ENCODE measurements at regions not wholly inside any gene's neighbourhood (a gene's known extent, or its start where the extent isn't known, plus 50 kb on each side); places are given as distances from the start of the nearest gene placed in this dataset.

- no peak for TF ChIP-seq CTCF (IDR thresholded peaks at IDR 0.05)
- no peak for TF ChIP-seq TCF7L2 (IDR thresholded peaks at IDR 0.05; ENCODE audit: low read depth, low read length)
- TF ChIP-seq POLR2AphosphoS5 (IDR thresholded peaks at IDR 0.05; ENCODE audit: low read depth, low read length), result no peak
- no peak for TF ChIP-seq SIN3A (IDR thresholded peaks at IDR 0.05; ENCODE audit: borderline replicate concordance, insufficient read depth, low read depth, low read length)
- TF ChIP-seq, protein P1, sequence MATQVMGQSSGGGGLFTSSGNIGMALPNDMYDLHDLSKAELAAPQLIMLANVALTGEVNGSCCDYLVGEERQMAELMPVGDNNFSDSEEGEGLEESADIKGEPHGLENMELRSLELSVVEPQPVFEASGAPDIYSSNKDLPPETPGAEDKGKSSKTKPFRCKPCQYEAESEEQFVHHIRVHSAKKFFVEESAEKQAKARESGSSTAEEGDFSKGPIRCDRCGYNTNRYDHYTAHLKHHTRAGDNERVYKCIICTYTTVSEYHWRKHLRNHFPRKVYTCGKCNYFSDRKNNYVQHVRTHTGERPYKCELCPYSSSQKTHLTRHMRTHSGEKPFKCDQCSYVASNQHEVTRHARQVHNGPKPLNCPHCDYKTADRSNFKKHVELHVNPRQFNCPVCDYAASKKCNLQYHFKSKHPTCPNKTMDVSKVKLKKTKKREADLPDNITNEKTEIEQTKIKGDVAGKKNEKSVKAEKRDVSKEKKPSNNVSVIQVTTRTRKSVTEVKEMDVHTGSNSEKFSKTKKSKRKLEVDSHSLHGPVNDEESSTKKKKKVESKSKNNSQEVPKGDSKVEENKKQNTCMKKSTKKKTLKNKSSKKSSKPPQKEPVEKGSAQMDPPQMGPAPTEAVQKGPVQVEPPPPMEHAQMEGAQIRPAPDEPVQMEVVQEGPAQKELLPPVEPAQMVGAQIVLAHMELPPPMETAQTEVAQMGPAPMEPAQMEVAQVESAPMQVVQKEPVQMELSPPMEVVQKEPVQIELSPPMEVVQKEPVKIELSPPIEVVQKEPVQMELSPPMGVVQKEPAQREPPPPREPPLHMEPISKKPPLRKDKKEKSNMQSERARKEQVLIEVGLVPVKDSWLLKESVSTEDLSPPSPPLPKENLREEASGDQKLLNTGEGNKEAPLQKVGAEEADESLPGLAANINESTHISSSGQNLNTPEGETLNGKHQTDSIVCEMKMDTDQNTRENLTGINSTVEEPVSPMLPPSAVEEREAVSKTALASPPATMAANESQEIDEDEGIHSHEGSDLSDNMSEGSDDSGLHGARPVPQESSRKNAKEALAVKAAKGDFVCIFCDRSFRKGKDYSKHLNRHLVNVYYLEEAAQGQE (IDR thresholded peaks at IDR 0.05; ENCODE audit: insufficient read depth in 1 of 2, low read depth in 2 of 2, low read length in 1 of 2), result no peak
Measured at GRCh38 chr14:81716953-81717352, 183.3 kb upstream of the SEL1L start.
